ENCODE measurements at regions not wholly inside any gene's neighbourhood (a gene's known extent, or its start where the extent isn't known, plus 50 kb on each side); places are given as distances from the start of the nearest gene placed in this dataset.

DNA sequence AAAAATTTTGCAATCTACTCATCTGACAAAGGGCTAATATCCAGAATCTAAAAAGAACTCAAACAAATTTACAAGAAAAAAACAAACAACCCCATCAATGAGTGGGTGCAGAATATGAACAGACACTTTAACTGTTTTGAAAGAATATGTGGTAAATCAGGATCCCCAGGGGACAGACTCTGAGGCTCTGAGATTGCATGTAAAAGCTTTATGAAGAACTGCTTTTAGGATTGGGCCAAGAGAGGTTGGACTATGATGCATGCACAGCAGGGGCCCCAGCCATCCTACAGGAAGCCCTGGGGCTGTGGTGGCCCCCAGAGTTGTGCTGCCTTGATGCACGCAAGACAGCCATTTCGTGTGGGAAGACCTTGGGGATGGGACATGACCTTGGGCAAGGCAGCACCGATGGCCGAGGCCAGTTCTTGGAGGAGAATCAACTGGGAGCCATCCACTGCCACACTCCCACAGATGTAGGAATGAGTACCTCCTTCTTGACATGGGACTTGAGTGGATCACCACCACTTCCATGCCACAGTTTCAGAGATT is 298.1 kb upstream of the THBS1 start:
- TF ChIP-seq, protein P1, sequence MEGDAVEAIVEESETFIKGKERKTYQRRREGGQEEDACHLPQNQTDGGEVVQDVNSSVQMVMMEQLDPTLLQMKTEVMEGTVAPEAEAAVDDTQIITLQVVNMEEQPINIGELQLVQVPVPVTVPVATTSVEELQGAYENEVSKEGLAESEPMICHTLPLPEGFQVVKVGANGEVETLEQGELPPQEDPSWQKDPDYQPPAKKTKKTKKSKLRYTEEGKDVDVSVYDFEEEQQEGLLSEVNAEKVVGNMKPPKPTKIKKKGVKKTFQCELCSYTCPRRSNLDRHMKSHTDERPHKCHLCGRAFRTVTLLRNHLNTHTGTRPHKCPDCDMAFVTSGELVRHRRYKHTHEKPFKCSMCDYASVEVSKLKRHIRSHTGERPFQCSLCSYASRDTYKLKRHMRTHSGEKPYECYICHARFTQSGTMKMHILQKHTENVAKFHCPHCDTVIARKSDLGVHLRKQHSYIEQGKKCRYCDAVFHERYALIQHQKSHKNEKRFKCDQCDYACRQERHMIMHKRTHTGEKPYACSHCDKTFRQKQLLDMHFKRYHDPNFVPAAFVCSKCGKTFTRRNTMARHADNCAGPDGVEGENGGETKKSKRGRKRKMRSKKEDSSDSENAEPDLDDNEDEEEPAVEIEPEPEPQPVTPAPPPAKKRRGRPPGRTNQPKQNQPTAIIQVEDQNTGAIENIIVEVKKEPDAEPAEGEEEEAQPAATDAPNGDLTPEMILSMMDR (IDR thresholded peaks at IDR 0.05), result no peak
- TF ChIP-seq POLR2AphosphoS5 (IDR thresholded peaks at IDR 0.05; ENCODE audit: low read depth, low read length), result no peak
- no peak for TF ChIP-seq TCF7L2 (IDR thresholded peaks at IDR 0.05; ENCODE audit: low read depth, low read length)

Measured in Panc1 (cell line).